HepG2 (cell line): ENCODE measurements at regions not wholly inside any gene's neighbourhood (a gene's known extent, or its start where the extent isn't known, plus 50 kb on each side); places are given as distances from the start of the nearest gene placed in this dataset.
A peak's percentile ranks its signal among the peaks of the same experiment; 100 is the strongest.

Source experiments
- ATAC-seq: fragments of 200-7000 bp; cut with Tn5 transposase; 3 replicates; pipeline ENCODE4 v1.9.1; 2020; ENCODE audit warnings: mild to moderate bottlenecking, moderate library complexity
- BruUV-seq: library from RNA; stranded (reverse); fragments of 400-500 nt; replicated peaks from 2 replicates; lab custom pipeline; 2021; lab: Mats Ljungman, UMichigan
- CTCF ChIA-PET: fragments of 300-600 bp; formaldehyde crosslinking; extraction: SDS; loops from one replicate; lab custom pipeline; 2021; ENCODE audit warnings: low total read pairs, inconsistent platforms, low intra/inter-chr PET ratio; lab: Yijun Ruan, JAX
- POLR2A ChIA-PET: fragments of 350-600 bp; sonication (Branson Sonifier 250); formaldehyde crosslinking; loops from one replicate; lab custom pipeline; 2020; ENCODE audit warnings: antibody characterized with exemption, inconsistent platforms; lab: Yijun Ruan, JAX
- DNase-seq: peaks from one replicate; pipeline ENCODE4 v3.0.0-alpha.2; 2015; ENCODE audit warnings: low spot score
- FAIRE-seq: peaks from 3 replicates; lab custom pipeline; 2011; peaks lifted over from hg19 to GRCh38; lab: Jason Lieb, UNC
- H2AFZ ChIP-seq: one replicate; pipeline ENCODE4 v1.6.1; 2011; ENCODE audit warnings: low read length, inconsistent platforms
- H3K27ac ChIP-seq: fragments of 300-600 bp; 3 replicates; pipeline ENCODE4 v1.8.0; 2011; ENCODE audit warnings: mixed run types, mild to moderate bottlenecking, mixed read lengths, low read length, inconsistent platforms; ENCODE audit not compliant: insufficient read depth; ENCODE audit errors: extremely low read length
- H3K27me3 ChIP-seq, 2 experiments: fragments of 200-600 bp in 1 of 2; 2 replicates in 1 of 2; 3 replicates in 1 of 2; pipeline versions ENCODE4 v1.6.0 to v1.8.0; 2011; ENCODE audit warnings: low read length in 2 of 2, mild to moderate bottlenecking in 2 of 2, moderate library complexity in 2 of 2, inconsistent platforms in 1 of 2; ENCODE audit not compliant: insufficient read depth in 2 of 2, control insufficient read depth in 1 of 2
- H3K36me3 ChIP-seq, 2 experiments: fragments of 200-600 bp in 1 of 2; replicated peaks in 1 of 2; 2 replicates in 1 of 2; 3 replicates in 1 of 2; pipeline versions ENCODE4 v1.5.1 to v1.8.0; 2011; ENCODE audit warnings: low read length in 2 of 2, inconsistent platforms in 1 of 2; ENCODE audit not compliant: insufficient read depth in 2 of 2, control insufficient read depth in 1 of 2
- H3K4me1 ChIP-seq: 2 replicates; pipeline ENCODE4 v1.5.1; 2012; ENCODE audit warnings: low read length, inconsistent platforms; ENCODE audit not compliant: insufficient read depth
- H3K4me2 ChIP-seq: 2 replicates; pipeline ENCODE4 v1.6.0; 2011; ENCODE audit warnings: low read depth, low read length, inconsistent platforms
- H3K4me3 ChIP-seq, 3 experiments: fragments of 200-600 bp in 1 of 3; sonication (generic), shearing (Covaris generic) in 1 of 3; replicated peaks in 1 of 3; 2 replicates each; pipeline ENCODE4 v1.5.1; 2011 to 2016; ENCODE audit warnings: low read length in 3 of 3, inconsistent platforms in 2 of 3, low read depth in 2 of 3, mild to moderate bottlenecking in 2 of 3, control low read depth in 1 of 3, mixed read lengths in 1 of 3; ENCODE audit not compliant: insufficient read depth in 1 of 3
- H3K79me2 ChIP-seq: one replicate; pipeline ENCODE4 v1.6.1; 2011; ENCODE audit warnings: low read length, inconsistent platforms; ENCODE audit not compliant: insufficient read depth
- H3K9ac ChIP-seq: 2 replicates; pipeline ENCODE4 v1.6.0; 2011; ENCODE audit warnings: mild to moderate bottlenecking, low read depth, low read length, inconsistent platforms; ENCODE audit not compliant: insufficient read depth
- H3K9me3 ChIP-seq: 2 replicates; pipeline ENCODE4 v1.5.1; 2012; ENCODE audit warnings: mild to moderate bottlenecking, low read length
- H4K20me1 ChIP-seq: 2 replicates; pipeline ENCODE4 v1.6.0; 2011; ENCODE audit warnings: inconsistent platforms, mild to moderate bottlenecking, low read length, moderate library complexity; ENCODE audit not compliant: insufficient read depth
- BORCS8-MEF2B ChIP-seq: sonication (generic); formaldehyde crosslinking; IDR thresholded peaks from 2 replicates; pipeline ENCODE4 v1.8.0; 2022; ENCODE audit warnings: mild to moderate bottlenecking, missing genetic modification reagents
- CEBPB ChIP-seq: IDR thresholded peaks from 2 replicates; pipeline ENCODE4 v1.6.1; 2011; ENCODE audit warnings: low read depth, low read length, improper control_type of control experiment, borderline replicate concordance
- CENPBD1 ChIP-seq: sonication (generic); formaldehyde crosslinking; IDR thresholded peaks from 2 replicates; pipeline ENCODE4 v1.8.0; 2022; ENCODE audit warnings: missing genetic modification reagents, low read depth, mild to moderate bottlenecking, borderline replicate concordance
- HOXA3 ChIP-seq: sonication (generic); formaldehyde crosslinking; IDR thresholded peaks from 2 replicates; pipeline ENCODE4 v1.5.0; 2020; ENCODE audit warnings: missing genetic modification reagents
- ZFP90 ChIP-seq: sonication (generic); formaldehyde crosslinking; IDR thresholded peaks from 2 replicates; pipeline ENCODE4 v1.8.0; 2022; ENCODE audit warnings: missing genetic modification reagents, mild to moderate bottlenecking, inconsistent platforms, borderline replicate concordance
- ZNF720 ChIP-seq: sonication (generic); formaldehyde crosslinking; IDR thresholded peaks from 2 replicates; pipeline ENCODE4 v1.4.0; 2020; ENCODE audit warnings: missing genetic modification reagents
- WGBS: methylation state at CpG from one replicate; pipeline ENCODE4 v1.1.6; 2017; ENCODE audit warnings: low lambda C conversion rate; 5-methylcytosine and 5-hydroxymethylcytosine counted together
- in situ Hi-C: cut with HindIII; loops from 2 replicates; pipeline ENCODE4 v1.10.0; 2017; ENCODE audit warnings: low pct_unique_long_range_greater_than_20kb; ENCODE audit not compliant: extremely low pct_ligation_motif_present
- intact Hi-C: fragments of 100-400 bp; cut with micrococcal nuclease; formaldehyde crosslinking; loops from one replicate; pipeline ENCODE4 v1.10.0; 2022; ENCODE audit not compliant: unreplicated experiment

GRCh38 chr20:57943291-57943690 is 233.5 kb upstream of the PMEPA1 start:
- Histone ChIP-seq H3K4me3 (no peak overlapping the region), H3K79me2 (no peaks in the 10 kb centered on the region), H3K27ac (no peak overlapping the region), H3K27me3 (peaks cover 1 to 39% of the 10 kb centered on the region in 2 experiments; a peak in 3 of 5 replicates), H3K9me3 (no peaks in the 10 kb centered on the region), H3K4me1 (0 out of 2 replicates have a peak, but pooled peaks cover 4% of the 10 kb centered on the region), H3K36me3 (no peaks in the 10 kb centered on the region), H3K4me2 (no peak overlapping the region), H4K20me1 (no peaks in the 10 kb centered on the region), H3K9ac (no peak overlapping the region), H2AFZ (no peak overlapping the region)
- BruUV-seq, result no TSS peak
- CTCF ChIA-PET, result no interaction called here
- WGBS, result 28% methylated on average over 9 of the region's 9 CpGs
- POLR2A ChIA-PET, result no interaction called here
- no peak for DNase-seq
- intact Hi-C loops, result no loop called here
- TF ChIP-seq CENPBD1 (CRISPR knock-in tag), result no peak
- no peak for TF ChIP-seq HOXA3
- TF ChIP-seq BORCS8-MEF2B (CRISPR knock-in tag), result 0 out of 2 replicates have a peak, but pooled peaks have one; percentile 18
- in situ Hi-C loops, result no loop called here
- no peak for ATAC-seq
- FAIRE-seq, result no peak

GRCh38 chr20:57941604-57942381 is 232.0 kb upstream of the PMEPA1 start:
- no peak for FAIRE-seq
- POLR2A ChIA-PET, result no interaction called here
- no peak overlapping the region for H3K4me3 ChIP-seq
- BruUV-seq, result no TSS peak
- no peaks in the 10 kb centered on the region for H3K36me3 ChIP-seq
- H3K9ac ChIP-seq, result no peak overlapping the region
- H3K9me3 ChIP-seq, result no peaks in the 10 kb centered on the region
- in situ Hi-C loops (no loop called here), intact Hi-C loops (no loop called here)
- H2AFZ ChIP-seq, result no peak overlapping the region
- H3K4me2 ChIP-seq, result no peak overlapping the region
- no peak for DNase-seq
- CTCF ChIA-PET, result no interaction called here
- 0 out of 2 replicates have a peak, but pooled peaks cover 4% of the 10 kb centered on the region for H3K4me1 ChIP-seq
- 9% methylated on average over 16 of the region's 16 CpGs for WGBS
- TF ChIP-seq CEBPB (peak; percentile 77), ZNF720 (CRISPR knock-in tag) (no peak), ZFP90 (CRISPR knock-in tag) (no peak)
- H4K20me1 ChIP-seq, result no peaks in the 10 kb centered on the region
- no peak overlapping the region for H3K27ac ChIP-seq
- no peaks in the 10 kb centered on the region for H3K79me2 ChIP-seq
- ATAC-seq, result no peak
- peaks cover 1 to 39% of the 10 kb centered on the region in 2 experiments; a peak in 3 of 5 replicates for H3K27me3 ChIP-seq
